ENCODE measurements at regions not wholly inside any gene's neighbourhood (a gene's known extent, or its start where the extent isn't known, plus 50 kb on each side); places are given as distances from the start of the nearest gene placed in this dataset.

GRCh38 chr16:26673011-26673410, 393.7 kb upstream of the C16orf82 start:
- no peak overlapping the region for H3K4me3 ChIP-seq (ENCODE audit: low read depth in 1 of 3, low read length in 3 of 3)
- no peak for FAIRE-seq
- 88 to 95% (median 94%) methylated on average over 3 of the region's 3 CpGs for WGBS, 3 donors
- no peaks in the 10 kb centered on the region for H3K27me3 ChIP-seq (ENCODE audit: control insufficient read depth in 3 of 3, insufficient read depth in 3 of 3, low read length in 3 of 3)
- H3K27ac ChIP-seq (ENCODE audit: low read depth in 1 of 3, low read length in 2 of 3): no peak overlapping the region
- H3K36me3 ChIP-seq (ENCODE audit: control insufficient read depth in 3 of 3, insufficient read depth in 2 of 3, low read depth in 1 of 3, low read length in 3 of 3): no peaks in the 10 kb centered on the region
- DNase-seq: no peak
- H3K9me3 ChIP-seq (ENCODE audit: control insufficient read depth in 2 of 2, insufficient read depth in 1 of 2, low read depth in 1 of 2, low read length in 1 of 2): no peaks in the 10 kb centered on the region
- H3K4me1 ChIP-seq (ENCODE audit: control insufficient read depth in 3 of 3, insufficient read depth in 2 of 3, low read depth in 1 of 3, low read length in 2 of 3): no peaks in the 10 kb centered on the region

- WGBS, 3 donors: 71 to 76% (median 75%) methylated on average over 4 of the region's 4 CpGs
- no peak for FAIRE-seq
- no peak for DNase-seq
Measured at GRCh38 chr16:26680671-26681070, 386.1 kb upstream of the C16orf82 start.

GRCh38 chr16:26688105-26688504, 378.6 kb upstream of the C16orf82 start:
- H3K4me3 ChIP-seq (ENCODE audit: low read depth in 1 of 3, low read length in 3 of 3): no peak overlapping the region
- FAIRE-seq: no peak
- no peaks in the 10 kb centered on the region for H3K36me3 ChIP-seq (ENCODE audit: control insufficient read depth in 3 of 3, insufficient read depth in 2 of 3, low read depth in 1 of 3, low read length in 3 of 3)
- no peaks in the 10 kb centered on the region for H3K9me3 ChIP-seq (ENCODE audit: control insufficient read depth in 2 of 2, insufficient read depth in 1 of 2, low read depth in 1 of 2, low read length in 1 of 2)
- H3K4me1 ChIP-seq (ENCODE audit: control insufficient read depth in 3 of 3, insufficient read depth in 2 of 3, low read depth in 1 of 3, low read length in 2 of 3): no peaks in the 10 kb centered on the region
- DNase-seq: no peak
- no peak overlapping the region for H3K27ac ChIP-seq (ENCODE audit: low read depth in 1 of 3, low read length in 2 of 3)
- H3K27me3 ChIP-seq (ENCODE audit: control insufficient read depth in 3 of 3, insufficient read depth in 3 of 3, low read length in 3 of 3): no peaks in the 10 kb centered on the region
- WGBS, 3 donors: 54 to 65% (median 59%) methylated on average over 2 of the region's 2 CpGs

More at GRCh38 chr16:26680671-26681070, 386.1 kb upstream of the C16orf82 start:
- no peaks in the 10 kb centered on the region for H3K4me1 ChIP-seq (ENCODE audit: control insufficient read depth in 3 of 3, insufficient read depth in 2 of 3, low read depth in 1 of 3, low read length in 2 of 3)
- no peak overlapping the region for H3K4me3 ChIP-seq (ENCODE audit: low read depth in 1 of 3, low read length in 3 of 3)
- H3K27me3 ChIP-seq (ENCODE audit: control insufficient read depth in 3 of 3, insufficient read depth in 3 of 3, low read length in 3 of 3): no peaks in the 10 kb centered on the region
- no peaks in the 10 kb centered on the region for H3K36me3 ChIP-seq (ENCODE audit: control insufficient read depth in 3 of 3, insufficient read depth in 2 of 3, low read depth in 1 of 3, low read length in 3 of 3)
- no peak overlapping the region for H3K27ac ChIP-seq (ENCODE audit: low read depth in 1 of 3, low read length in 2 of 3)
- H3K9me3 ChIP-seq (ENCODE audit: control insufficient read depth in 2 of 2, insufficient read depth in 1 of 2, low read depth in 1 of 2, low read length in 1 of 2): no peaks in the 10 kb centered on the region

GRCh38 chr16:26688699-26689098, 378.0 kb upstream of the C16orf82 start:
- WGBS, 3 donors: 66 to 72% (median 70%) methylated on average over 7 of the region's 7 CpGs

GRCh38 chr16:26692658-26693057, 374.1 kb upstream of the C16orf82 start:
- 75 to 91% (median 81%) methylated on average over 1 of the region's 1 CpG for WGBS, 3 donors
- H3K4me3 ChIP-seq (ENCODE audit: low read depth in 1 of 3, low read length in 3 of 3): no peak overlapping the region
- H3K27me3 ChIP-seq (ENCODE audit: control insufficient read depth in 3 of 3, insufficient read depth in 3 of 3, low read length in 3 of 3): no peaks in the 10 kb centered on the region
- no peaks in the 10 kb centered on the region for H3K9me3 ChIP-seq (ENCODE audit: control insufficient read depth in 2 of 2, insufficient read depth in 1 of 2, low read depth in 1 of 2, low read length in 1 of 2)
- FAIRE-seq: no peak
- no peak for DNase-seq
- H3K4me1 ChIP-seq (ENCODE audit: control insufficient read depth in 3 of 3, insufficient read depth in 2 of 3, low read depth in 1 of 3, low read length in 2 of 3): no peaks in the 10 kb centered on the region
- H3K27ac ChIP-seq (ENCODE audit: low read depth in 1 of 3, low read length in 2 of 3): no peak overlapping the region
- no peaks in the 10 kb centered on the region for H3K36me3 ChIP-seq (ENCODE audit: control insufficient read depth in 3 of 3, insufficient read depth in 2 of 3, low read depth in 1 of 3, low read length in 3 of 3)

More at GRCh38 chr16:26688699-26689098, 378.0 kb upstream of the C16orf82 start:
- no peak for FAIRE-seq
- Histone ChIP-seq H3K9me3 (ENCODE audit: control insufficient read depth in 2 of 2, insufficient read depth in 1 of 2, low read depth in 1 of 2, low read length in 1 of 2) (no peaks in the 10 kb centered on the region), H3K4me1 (ENCODE audit: control insufficient read depth in 3 of 3, insufficient read depth in 2 of 3, low read depth in 1 of 3, low read length in 2 of 3) (no peaks in the 10 kb centered on the region), H3K27me3 (ENCODE audit: control insufficient read depth in 3 of 3, insufficient read depth in 3 of 3, low read length in 3 of 3) (no peaks in the 10 kb centered on the region), H3K4me3 (ENCODE audit: low read depth in 1 of 3, low read length in 3 of 3) (no peak overlapping the region), H3K36me3 (ENCODE audit: control insufficient read depth in 3 of 3, insufficient read depth in 2 of 3, low read depth in 1 of 3, low read length in 3 of 3) (no peaks in the 10 kb centered on the region), H3K27ac (ENCODE audit: low read depth in 1 of 3, low read length in 2 of 3) (no peak overlapping the region)
- no peak for DNase-seq

GRCh38 chr16:26697807-26698206, 368.9 kb upstream of the C16orf82 start:
- no peaks in the 10 kb centered on the region for H3K4me1 ChIP-seq (ENCODE audit: control insufficient read depth in 3 of 3, insufficient read depth in 2 of 3, low read depth in 1 of 3, low read length in 2 of 3)
- FAIRE-seq: no peak
- no peak for DNase-seq
- H3K4me3 ChIP-seq (ENCODE audit: low read depth in 1 of 3, low read length in 3 of 3): no peak overlapping the region
- no peaks in the 10 kb centered on the region for H3K27me3 ChIP-seq (ENCODE audit: control insufficient read depth in 3 of 3, insufficient read depth in 3 of 3, low read length in 3 of 3)
- H3K36me3 ChIP-seq (ENCODE audit: control insufficient read depth in 3 of 3, insufficient read depth in 2 of 3, low read depth in 1 of 3, low read length in 3 of 3): no peaks in the 10 kb centered on the region
- peaks cover 0 to 2% of the 10 kb centered on the region in 2 donors for H3K9me3 ChIP-seq (ENCODE audit: control insufficient read depth in 2 of 2, insufficient read depth in 1 of 2, low read depth in 1 of 2, low read length in 1 of 2)
- H3K27ac ChIP-seq (ENCODE audit: low read depth in 1 of 3, low read length in 2 of 3): no peak overlapping the region
- 60 to 77% (median 63%) methylated on average over 2 of the region's 2 CpGs for WGBS, 3 donors

GRCh38 chr16:26700250-26700649, 366.5 kb upstream of the C16orf82 start:
- no peak overlapping the region for H3K4me3 ChIP-seq (ENCODE audit: low read depth in 1 of 3, low read length in 3 of 3)
- 67 to 87% (median 73%) methylated on average over 1 of the region's 1 CpG for WGBS, 3 donors
- no peaks in the 10 kb centered on the region for H3K27me3 ChIP-seq (ENCODE audit: control insufficient read depth in 3 of 3, insufficient read depth in 3 of 3, low read length in 3 of 3)
- no peak for DNase-seq
- H3K9me3 ChIP-seq (ENCODE audit: control insufficient read depth in 2 of 2, insufficient read depth in 1 of 2, low read depth in 1 of 2, low read length in 1 of 2): peaks cover 0 to 2% of the 10 kb centered on the region in 2 donors
- H3K4me1 ChIP-seq (ENCODE audit: control insufficient read depth in 3 of 3, insufficient read depth in 2 of 3, low read depth in 1 of 3, low read length in 2 of 3): no peaks in the 10 kb centered on the region
- no peaks in the 10 kb centered on the region for H3K36me3 ChIP-seq (ENCODE audit: control insufficient read depth in 3 of 3, insufficient read depth in 2 of 3, low read depth in 1 of 3, low read length in 3 of 3)
- FAIRE-seq: no peak
- H3K27ac ChIP-seq (ENCODE audit: low read depth in 1 of 3, low read length in 2 of 3): no peak overlapping the region

GRCh38 chr16:26701243-26701886, 365.4 kb upstream of the C16orf82 start:
- FAIRE-seq: no peak
- H3K36me3 ChIP-seq (ENCODE audit: control insufficient read depth in 3 of 3, insufficient read depth in 2 of 3, low read depth in 1 of 3, low read length in 3 of 3): no peaks in the 10 kb centered on the region
- peaks cover 0 to 2% of the 10 kb centered on the region in 2 donors for H3K9me3 ChIP-seq (ENCODE audit: control insufficient read depth in 2 of 2, insufficient read depth in 1 of 2, low read depth in 1 of 2, low read length in 1 of 2)
- 85 to 90% (median 89%) methylated on average over 3 of the region's 3 CpGs for WGBS, 3 donors
- no peak overlapping the region for H3K4me3 ChIP-seq (ENCODE audit: low read depth in 1 of 3, low read length in 3 of 3)
- no peak overlapping the region for H3K27ac ChIP-seq (ENCODE audit: low read depth in 1 of 3, low read length in 2 of 3)
- H3K27me3 ChIP-seq (ENCODE audit: control insufficient read depth in 3 of 3, insufficient read depth in 3 of 3, low read length in 3 of 3): no peaks in the 10 kb centered on the region
- DNase-seq: no peak
- H3K4me1 ChIP-seq (ENCODE audit: control insufficient read depth in 3 of 3, insufficient read depth in 2 of 3, low read depth in 1 of 3, low read length in 2 of 3): no peaks in the 10 kb centered on the region

GRCh38 chr16:26705346-26705745, 361.4 kb upstream of the C16orf82 start:
- no peaks in the 10 kb centered on the region for H3K4me1 ChIP-seq (ENCODE audit: control insufficient read depth in 3 of 3, insufficient read depth in 2 of 3, low read depth in 1 of 3, low read length in 2 of 3)
- no peaks in the 10 kb centered on the region for H3K27me3 ChIP-seq (ENCODE audit: control insufficient read depth in 3 of 3, insufficient read depth in 3 of 3, low read length in 3 of 3)
- FAIRE-seq: no peak
- DNase-seq: no peak
- no peak overlapping the region for H3K27ac ChIP-seq (ENCODE audit: low read depth in 1 of 3, low read length in 2 of 3)
- 41 to 59% (median 50%) methylated on average over 1 of the region's 1 CpG for WGBS, 3 donors
- H3K36me3 ChIP-seq (ENCODE audit: control insufficient read depth in 3 of 3, insufficient read depth in 2 of 3, low read depth in 1 of 3, low read length in 3 of 3): no peaks in the 10 kb centered on the region
- no peak overlapping the region for H3K4me3 ChIP-seq (ENCODE audit: low read depth in 1 of 3, low read length in 3 of 3)
- H3K9me3 ChIP-seq (ENCODE audit: control insufficient read depth in 2 of 2, insufficient read depth in 1 of 2, low read depth in 1 of 2, low read length in 1 of 2): peaks cover 0 to 2% of the 10 kb centered on the region in 2 donors

All from small intestine (tissue), 7 donors.